GM21717 (cell line): ENCODE measurements at regions not wholly inside any gene's neighbourhood (a gene's known extent, or its start where the extent isn't known, plus 50 kb on each side); places are given as distances from the start of the nearest gene placed in this dataset.
"Not testable (repeated sequence)": the region's sequence is repeated elsewhere in the genome, so short reads cannot be mapped to it uniquely, and the experiment has no call there.

ENCODE experiments used
- ATAC-seq: cut with Tn5 transposase; IDR thresholded peaks from one replicate; pipeline ENCODE4 v1.9.1; 2021; ENCODE audit warnings: mild to moderate bottlenecking, moderate library complexity; ENCODE audit not compliant: unreplicated experiment

GRCh38 chr7:82501346-82501745 is 57.8 kb upstream of the CACNA2D1 start:
- ATAC-seq, result no peak

- ATAC-seq, result not testable (repeated sequence)
These were observed 56.0 kb upstream of the CACNA2D1 start for GRCh38 chr7:82499546-82499945.

- no peak for ATAC-seq
These were observed 50.8 kb upstream of the CACNA2D1 start for GRCh38 chr7:82494420-82494819.
